ENCODE measurements at regions not wholly inside any gene's neighbourhood (a gene's known extent, or its start where the extent isn't known, plus 50 kb on each side); places are given as distances from the start of the nearest gene placed in this dataset.

GRCh38 chrX:64739792-64740378 lies 236.4 kb downstream of the ZC4H2 start:
- TF ChIP-seq CTCF (IDR thresholded peaks at IDR 0.05) = no peak
- TF ChIP-seq EZH2 (IDR thresholded peaks at IDR 0.05) = no peak
